Heart right ventricle (tissue), 16 donors: ENCODE measurements at regions not wholly inside any gene's neighbourhood (a gene's known extent, or its start where the extent isn't known, plus 50 kb on each side); places are given as distances from the start of the nearest gene placed in this dataset.

Experiments used
- ATAC-seq, 8 donors: fragments of 200-7000 bp; cut with Tn5 transposase; one replicate each; pipeline ENCODE4 v1.9.1; 2020; ENCODE audit warnings: mild to moderate bottlenecking in 8 of 8, moderate library complexity in 8 of 8, moderate number of reproducible peaks in 1 of 8
- DNase-seq, 2 donors: peaks; one replicate each; pipeline ENCODE4 v3.0.0-alpha.2; 2020
- H3K27ac ChIP-seq, 10 donors: fragments of 200-600 bp; sonication (generic) in 2 of 10; one replicate each; pipeline versions ENCODE4 v1.5.0 to v1.8.0; 2020 to 2022; ENCODE audit warnings: mild to moderate bottlenecking in 3 of 10
- H3K27me3 ChIP-seq, 7 donors: fragments of 200-600 bp; one replicate each; pipeline ENCODE4 v1.8.0; 2021 to 2022; ENCODE audit warnings: mild to moderate bottlenecking in 2 of 7
- H3K36me3 ChIP-seq, 9 donors: fragments of 200-600 bp; sonication (generic) in 1 of 9; one replicate each; pipeline versions ENCODE4 v1.5.0 to v1.8.0; 2020 to 2022; ENCODE audit warnings: mild to moderate bottlenecking in 2 of 9
- H3K4me1 ChIP-seq, 9 donors: fragments of 200-600 bp; sonication (generic) in 1 of 9; one replicate each; pipeline versions ENCODE4 v1.5.0 to v1.8.0; 2020 to 2022; ENCODE audit warnings: mild to moderate bottlenecking in 4 of 9
- H3K4me3 ChIP-seq, 10 donors: fragments of 200-600 bp; sonication (generic) in 2 of 10; one replicate each; pipeline versions ENCODE4 v1.5.0 to v1.8.0; 2020 to 2022; ENCODE audit warnings: mild to moderate bottlenecking in 7 of 10, moderate library complexity in 2 of 10
- H3K9me3 ChIP-seq, 11 donors: fragments of 200-600 bp in 10 of 11; sonication (generic) in 2 of 11; one replicate each; pipeline versions ENCODE4 v1.5.0 to v1.8.0; 2013 to 2022; ENCODE audit warnings: mild to moderate bottlenecking in 2 of 11, control low read depth in 1 of 11, moderate library complexity in 1 of 11
- WGBS, 2 donors: extraction: QIAGEN DNeasy Blood & Tissue Kit; methylation state at CpG; one replicate each; pipeline ENCODE4 v1.1.7; 2013; ENCODE audit warnings: inconsistent platforms in 1 of 2; 5-methylcytosine and 5-hydroxymethylcytosine counted together
- intact Hi-C, 10 donors: fragments of 100-400 bp; cut with DNase I; formaldehyde crosslinking; loops; one replicate each; pipeline versions ENCODE4 v1.11.1 to v1.14.2; 2022
- TF ChIP-seq, protein P1 (sequence below), 9 donors: fragments of 200-600 bp; sonication (generic) in 2 of 9; IDR thresholded peaks; one replicate each; pipeline versions ENCODE4 v1.5.0 to v1.8.0; 2021 to 2022; ENCODE audit warnings: antibody characterized with exemption in 9 of 9, mild to moderate bottlenecking in 5 of 9, moderate library complexity in 1 of 9
- donor health status: Arrhythmogenic right ventricular cardiomyopathy.
- donor health status: ischemic (EF 13 %, LVEDD 7.1; RV severe dilation, severe dysfunction).
- donor health status: healthy with polysubstance abuse.
- donor health status: DM: no; HTN: yes; CAD: no.
- donor health status: DM: no; HTN: no; CAD: no.
- donor health status: ischemic (EF 25% LVEDD 6.9; RV normal size, moderate dysfunction).
- donor health status: ischemic (EF 25% LVEDD 5.7; RV mildly dilated, moderate dysfunction).
- donor health status: healthy.
- donor health status: DM: yes; HTN: yes; CAD: no.
- donor health status: Ischemic cardiomyopathy.
- donor health status: ischemic (EF 35%, LVEDD 5.7; RV mildly dilated, moderate dysfunction).
- donor health status: nonischemic (EF 11% LVEDD 7.7; RV severe dilation, severe dysfunction).
- donor health status: DM: yes; HTN: yes; CAD: no.
- donor health status: PGD.
- donor health status: ischemic (EF 29% LVEDD 5.4; RV normal size, mild dysfunction).
- donor health status: nonischemic (EF 23%, LVEDD 6.1; RV moderate dilation, normal function).

DNA sequence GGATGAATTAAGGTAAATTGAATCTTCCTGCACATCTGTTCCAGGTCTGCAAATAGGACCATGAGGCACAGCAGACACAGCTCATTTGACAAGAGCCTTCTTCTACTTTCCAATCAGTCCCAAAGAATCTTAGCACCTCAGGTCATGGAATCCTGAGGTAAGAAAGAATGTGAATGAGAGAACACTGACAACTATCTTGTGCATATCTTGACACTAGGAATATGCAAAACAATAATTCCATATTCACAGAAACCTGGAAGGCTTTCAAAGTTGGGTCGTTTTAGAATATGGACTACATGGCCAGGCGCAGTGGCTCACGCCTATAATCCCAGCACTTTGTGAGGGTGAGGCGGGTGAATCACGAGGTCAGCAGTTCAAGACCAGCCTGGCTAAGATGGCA, 1009.4 kb upstream of the GOT2 start:
- WGBS, 2 donors, result 88 to 95% methylated on average over 5 of the region's 5 CpGs
- Histone ChIP-seq H3K27ac (no peak overlapping the region), H3K36me3 (no peaks in the 10 kb centered on the region), H3K27me3 (no peaks in the 10 kb centered on the region), H3K4me1 (no peaks in the 10 kb centered on the region), H3K4me3 (no peak overlapping the region), H3K9me3 (no peaks in the 10 kb centered on the region)
- ATAC-seq, result no peak
- TF ChIP-seq, protein P1, sequence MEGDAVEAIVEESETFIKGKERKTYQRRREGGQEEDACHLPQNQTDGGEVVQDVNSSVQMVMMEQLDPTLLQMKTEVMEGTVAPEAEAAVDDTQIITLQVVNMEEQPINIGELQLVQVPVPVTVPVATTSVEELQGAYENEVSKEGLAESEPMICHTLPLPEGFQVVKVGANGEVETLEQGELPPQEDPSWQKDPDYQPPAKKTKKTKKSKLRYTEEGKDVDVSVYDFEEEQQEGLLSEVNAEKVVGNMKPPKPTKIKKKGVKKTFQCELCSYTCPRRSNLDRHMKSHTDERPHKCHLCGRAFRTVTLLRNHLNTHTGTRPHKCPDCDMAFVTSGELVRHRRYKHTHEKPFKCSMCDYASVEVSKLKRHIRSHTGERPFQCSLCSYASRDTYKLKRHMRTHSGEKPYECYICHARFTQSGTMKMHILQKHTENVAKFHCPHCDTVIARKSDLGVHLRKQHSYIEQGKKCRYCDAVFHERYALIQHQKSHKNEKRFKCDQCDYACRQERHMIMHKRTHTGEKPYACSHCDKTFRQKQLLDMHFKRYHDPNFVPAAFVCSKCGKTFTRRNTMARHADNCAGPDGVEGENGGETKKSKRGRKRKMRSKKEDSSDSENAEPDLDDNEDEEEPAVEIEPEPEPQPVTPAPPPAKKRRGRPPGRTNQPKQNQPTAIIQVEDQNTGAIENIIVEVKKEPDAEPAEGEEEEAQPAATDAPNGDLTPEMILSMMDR (IDR thresholded peaks at IDR 0.05), result no peak
- DNase-seq, result no peak
- intact Hi-C loops, result no loop called here

DNA sequence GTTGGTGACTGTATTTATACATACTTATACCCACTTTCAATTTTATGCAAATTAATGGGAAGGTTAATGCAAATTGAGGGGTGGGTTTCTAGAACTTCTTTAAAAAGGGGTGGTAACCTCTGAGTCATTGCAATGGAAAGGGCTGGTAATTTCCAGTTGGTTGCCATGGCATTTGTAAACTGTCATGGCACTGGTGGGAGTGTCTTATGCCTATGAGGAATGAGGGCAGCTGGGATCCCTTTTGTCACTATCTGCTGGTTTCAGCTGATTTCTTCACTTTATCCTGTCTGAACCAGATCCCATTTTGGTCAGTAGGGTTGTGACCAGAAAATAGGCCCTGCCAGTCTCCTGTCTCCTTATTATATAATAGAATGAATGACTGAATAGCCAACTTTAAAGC, 1006.7 kb upstream of the GOT2 start:
- TF ChIP-seq, protein P1 (IDR thresholded peaks at IDR 0.05), result no peak
- no peaks in the 10 kb centered on the region for H3K4me1 ChIP-seq
- ATAC-seq, result no peak
- H3K9me3 ChIP-seq, result no peaks in the 10 kb centered on the region
- no peak overlapping the region for H3K27ac ChIP-seq
- H3K27me3 ChIP-seq, result no peaks in the 10 kb centered on the region
- intact Hi-C loops, result no loop called here
- H3K36me3 ChIP-seq, result no peaks in the 10 kb centered on the region
- DNase-seq, result no peak
- no peak overlapping the region for H3K4me3 ChIP-seq

DNA sequence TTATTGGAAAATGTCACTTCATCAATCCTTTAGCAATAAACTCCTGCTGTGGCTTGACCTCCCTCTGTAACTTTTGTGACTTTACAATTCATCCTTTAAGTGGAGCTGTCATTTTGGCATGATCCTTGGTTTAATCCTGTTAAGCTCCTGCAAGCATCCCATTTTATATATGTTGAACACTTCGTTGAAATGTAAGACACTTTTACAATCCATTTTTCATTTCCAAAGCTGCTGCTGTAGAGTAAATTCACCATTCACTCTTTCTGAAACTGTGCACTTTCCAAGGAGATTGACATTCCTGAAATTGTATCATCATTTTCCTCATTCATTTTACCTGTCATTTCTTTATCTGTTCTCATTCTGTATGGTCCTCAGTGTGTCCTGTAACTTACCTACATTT, 1003.2 kb upstream of the GOT2 start:
- TF ChIP-seq, protein P1 (IDR thresholded peaks at IDR 0.05), result no peak
- Histone ChIP-seq H3K9me3 (peaks cover 0 to 6% (median 0%) of the 10 kb centered on the region in 11 donors), H3K27me3 (no peaks in the 10 kb centered on the region), H3K27ac (no peak overlapping the region), H3K36me3 (no peaks in the 10 kb centered on the region), H3K4me1 (no peaks in the 10 kb centered on the region), H3K4me3 (no peak overlapping the region)
- DNase-seq (no peak), ATAC-seq (no peak)
- intact Hi-C loops, result no loop called here
- 45 to 54% methylated on average over 1 of the region's 1 CpG for WGBS, 2 donors

DNA sequence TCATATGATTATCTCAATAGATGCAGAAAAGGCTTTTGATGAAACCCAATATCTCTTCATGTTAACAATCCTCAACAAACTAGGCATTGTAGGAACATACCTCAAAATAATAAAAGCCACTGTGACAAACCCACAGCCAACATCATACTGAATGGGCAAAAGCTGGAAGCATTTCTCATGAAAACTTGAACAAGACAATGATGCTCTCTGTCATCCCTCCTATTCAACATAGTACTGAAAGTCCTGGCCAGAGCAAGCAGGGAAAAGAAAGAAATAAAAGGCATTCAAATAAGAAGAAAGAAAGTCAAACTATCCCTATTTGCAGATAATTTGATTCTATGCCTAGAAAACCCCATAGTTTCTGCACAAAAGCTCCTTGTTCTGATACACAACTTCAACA, 999.2 kb upstream of the GOT2 start:
- TF ChIP-seq, protein P1 (IDR thresholded peaks at IDR 0.05), result no peak
- H3K27ac ChIP-seq, result no peak overlapping the region
- no peak for DNase-seq
- no peaks in the 10 kb centered on the region for H3K4me1 ChIP-seq
- H3K4me3 ChIP-seq, result no peak overlapping the region
- intact Hi-C loops, result no loop called here
- ATAC-seq, result no peak
- peaks cover 0 to 13% (median 0%) of the 10 kb centered on the region in 11 donors for H3K9me3 ChIP-seq
- no peaks in the 10 kb centered on the region for H3K36me3 ChIP-seq
- no peaks in the 10 kb centered on the region for H3K27me3 ChIP-seq

DNA sequence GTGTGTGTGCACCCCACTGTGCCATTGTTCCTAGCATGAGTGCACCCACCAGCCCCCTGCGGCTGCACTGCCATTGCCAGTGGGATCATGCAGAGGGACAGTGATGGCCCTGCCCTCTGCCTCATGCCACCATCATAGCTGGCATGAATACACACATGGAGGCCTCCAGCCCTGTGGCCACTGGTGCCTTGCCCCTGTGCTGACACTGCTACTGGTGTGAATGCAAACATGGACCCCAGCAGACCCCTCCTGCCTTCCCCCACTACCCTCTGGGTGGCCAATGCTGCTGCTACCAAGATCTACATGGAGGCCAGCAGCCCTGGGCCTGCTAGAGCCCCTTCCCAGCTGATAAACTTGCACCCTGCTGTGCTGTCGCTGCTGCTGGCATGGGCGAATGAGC, 995.5 kb upstream of the GOT2 start:
- TF ChIP-seq, protein P1 (IDR thresholded peaks at IDR 0.05), result no peak
- DNase-seq, result no peak
- H3K9me3 ChIP-seq, result peaks cover 0 to 11% (median 0%) of the 10 kb centered on the region in 11 donors
- H3K4me1 ChIP-seq, result no peaks in the 10 kb centered on the region
- WGBS, 2 donors, result 90 to 91% methylated on average over 3 of the region's 3 CpGs
- no peaks in the 10 kb centered on the region for H3K27me3 ChIP-seq
- H3K4me3 ChIP-seq, result no peak overlapping the region
- intact Hi-C loops, result no loop called here
- no peak overlapping the region for H3K27ac ChIP-seq
- ATAC-seq, result no peak
- no peaks in the 10 kb centered on the region for H3K36me3 ChIP-seq
